Bronchial epithelial cell (primary cell): ENCODE measurements at regions not wholly inside any gene's neighbourhood (a gene's known extent, or its start where the extent isn't known, plus 50 kb on each side); places are given as distances from the start of the nearest gene placed in this dataset.

Experiments used
- DNase-seq: peaks from one replicate; pipeline ENCODE4 v3.0.0-alpha.2; 2010; ENCODE audit warnings: low read depth
- FAIRE-seq: peaks from 2 replicates; lab custom pipeline; 2011; peaks lifted over from hg19 to GRCh38; lab: Jason Lieb, UNC
- H3K27me3 ChIP-seq: 2 replicates; pipeline ENCODE4 v1.5.1; 2011; ENCODE audit warnings: low read length; ENCODE audit not compliant: control insufficient read depth, insufficient read depth
- H3K36me3 ChIP-seq: 2 replicates; pipeline ENCODE4 v1.5.1; 2011; ENCODE audit warnings: low read length; ENCODE audit not compliant: control insufficient read depth, insufficient read depth
- H3K4me3 ChIP-seq: 2 replicates; pipeline ENCODE4 v1.5.1; 2011; ENCODE audit warnings: mild to moderate bottlenecking, low read depth, low read length, control low read depth
- CTCF ChIP-seq: IDR thresholded peaks from 2 replicates; pipeline ENCODE4 v1.5.1; 2011; ENCODE audit warnings: mild to moderate bottlenecking, moderate library complexity, low read length, control low read depth, inconsistent platforms; ENCODE audit not compliant: insufficient read depth, severe bottlenecking

- H3K36me3 ChIP-seq = no peaks in the 10 kb centered on the region
- no peaks in the 10 kb centered on the region for H3K27me3 ChIP-seq
- FAIRE-seq (no peak), DNase-seq (no peak)
- H3K4me3 ChIP-seq = no peak overlapping the region
- TF ChIP-seq CTCF = no peak
These were observed 88.2 kb upstream of the LINC01488 start for GRCh38 chr11:69393178-69393832.

GRCh38 chr11:69393865-69394233 is 87.6 kb upstream of the LINC01488 start:
- no peaks in the 10 kb centered on the region for H3K27me3 ChIP-seq
- TF ChIP-seq CTCF = no peak

GRCh38 chr11:69394234-69394868 is 87.1 kb upstream of the LINC01488 start:
- FAIRE-seq = no peak
- Histone ChIP-seq H3K4me3 (no peak overlapping the region), H3K36me3 (no peaks in the 10 kb centered on the region), H3K27me3 (no peaks in the 10 kb centered on the region)
- TF ChIP-seq CTCF = no peak
- no peak for DNase-seq

More at GRCh38 chr11:69393865-69394233, 87.6 kb upstream of the LINC01488 start:
- H3K36me3 ChIP-seq = no peaks in the 10 kb centered on the region
- DNase-seq (no peak), FAIRE-seq (no peak)
- no peak overlapping the region for H3K4me3 ChIP-seq

GRCh38 chr11:69394869-69395246 is 86.6 kb upstream of the LINC01488 start:
- FAIRE-seq = no peak
- no peak overlapping the region for H3K4me3 ChIP-seq
- H3K36me3 ChIP-seq = no peaks in the 10 kb centered on the region
- DNase-seq = no peak
- H3K27me3 ChIP-seq = no peaks in the 10 kb centered on the region
- no peak for TF ChIP-seq CTCF

GRCh38 chr11:69395287-69395686 is 86.2 kb upstream of the LINC01488 start:
- no peak for FAIRE-seq
- no peaks in the 10 kb centered on the region for H3K27me3 ChIP-seq
- no peak for DNase-seq

More at GRCh38 chr11:69395287-69395686, 86.2 kb upstream of the LINC01488 start:
- H3K36me3 ChIP-seq = no peaks in the 10 kb centered on the region
- TF ChIP-seq CTCF = no peak
- no peak overlapping the region for H3K4me3 ChIP-seq
